ENCODE measurements at regions not wholly inside any gene's neighbourhood (a gene's known extent, or its start where the extent isn't known, plus 50 kb on each side); places are given as distances from the start of the nearest gene placed in this dataset.

GRCh38 chr2:118750959-118751565 is 96.4 kb downstream of the EN1 start:
- no peak for TF ChIP-seq EZH2phosphoT487 (IDR thresholded peaks at IDR 0.05; ENCODE audit: borderline replicate concordance, low read length)
- TF ChIP-seq CTCF (IDR thresholded peaks at IDR 0.05; ENCODE audit: low read depth, low read length, poor library complexity, severe bottlenecking): no peak

GRCh38 chr2:118748245-118748885 is 99.1 kb downstream of the EN1 start:
- Histone ChIP-seq H3F3A (ENCODE audit: control insufficient read depth, insufficient read depth) (no peaks in the 10 kb centered on the region), H3K79me2 (ENCODE audit: control insufficient read depth, low read length) (no peaks in the 10 kb centered on the region), H3K27me3 (ENCODE audit: control insufficient read depth, low read length) (no peaks in the 10 kb centered on the region), H3K4me2 (ENCODE audit: low read length) (no peak overlapping the region), H3K9me3 (ENCODE audit: control insufficient read depth, insufficient read depth, low read length) (peaks cover 9% of the 10 kb centered on the region; the same call in 1 of the 2 replicates), H3K36me3 (ENCODE audit: control insufficient read depth, low read length) (no peaks in the 10 kb centered on the region), H3K27ac (ENCODE audit: low read depth, low read length) (no peak overlapping the region), H3K9me2 (replicated peaks; ENCODE audit: control insufficient read depth, low read length) (no peaks in the 10 kb centered on the region), H3K4me3 (ENCODE audit: low read length) (no peak overlapping the region), H4K20me1 (ENCODE audit: control insufficient read depth, insufficient read depth, low read depth, low read length) (no peaks in the 10 kb centered on the region), H3K4me1 (ENCODE audit: control insufficient read depth, low read length) (no peaks in the 10 kb centered on the region)
- TF ChIP-seq EZH2phosphoT487 (IDR thresholded peaks at IDR 0.05; ENCODE audit: borderline replicate concordance, low read length) (no peak), CTCF (IDR thresholded peaks at IDR 0.05; ENCODE audit: low read depth, low read length, poor library complexity, severe bottlenecking) (no peak)

More at GRCh38 chr2:118750959-118751565, 96.4 kb downstream of the EN1 start:
- Histone ChIP-seq H3K79me2 (ENCODE audit: control insufficient read depth, low read length) (no peaks in the 10 kb centered on the region), H3K4me3 (ENCODE audit: low read length) (no peak overlapping the region), H3K9me3 (ENCODE audit: control insufficient read depth, insufficient read depth, low read length) (no peaks in the 10 kb centered on the region), H3F3A (ENCODE audit: control insufficient read depth, insufficient read depth) (no peaks in the 10 kb centered on the region), H3K27me3 (ENCODE audit: control insufficient read depth, low read length) (no peaks in the 10 kb centered on the region), H4K20me1 (ENCODE audit: control insufficient read depth, insufficient read depth, low read depth, low read length) (no peaks in the 10 kb centered on the region), H3K36me3 (ENCODE audit: control insufficient read depth, low read length) (no peaks in the 10 kb centered on the region), H3K27ac (ENCODE audit: low read depth, low read length) (no peak overlapping the region), H3K4me1 (ENCODE audit: control insufficient read depth, low read length) (no peaks in the 10 kb centered on the region), H3K4me2 (ENCODE audit: low read length) (no peak overlapping the region), H3K9me2 (replicated peaks; ENCODE audit: control insufficient read depth, low read length) (no peaks in the 10 kb centered on the region)

- Histone ChIP-seq H3K27me3 (ENCODE audit: control insufficient read depth, low read length) (no peaks in the 10 kb centered on the region), H3K36me3 (ENCODE audit: control insufficient read depth, low read length) (no peaks in the 10 kb centered on the region), H3K27ac (ENCODE audit: low read depth, low read length) (no peak overlapping the region), H3K4me2 (ENCODE audit: low read length) (no peak overlapping the region), H3K9me2 (replicated peaks; ENCODE audit: control insufficient read depth, low read length) (no peaks in the 10 kb centered on the region), H3K9me3 (ENCODE audit: control insufficient read depth, insufficient read depth, low read length) (peaks cover 11% of the 10 kb centered on the region; the same call in 1 of the 2 replicates), H3K4me3 (ENCODE audit: low read length) (no peak overlapping the region), H3K79me2 (ENCODE audit: control insufficient read depth, low read length) (no peaks in the 10 kb centered on the region), H3F3A (ENCODE audit: control insufficient read depth, insufficient read depth) (no peaks in the 10 kb centered on the region), H4K20me1 (ENCODE audit: control insufficient read depth, insufficient read depth, low read depth, low read length) (no peaks in the 10 kb centered on the region), H3K4me1 (ENCODE audit: control insufficient read depth, low read length) (no peaks in the 10 kb centered on the region)
- TF ChIP-seq CTCF (IDR thresholded peaks at IDR 0.05; ENCODE audit: low read depth, low read length, poor library complexity, severe bottlenecking): no peak
- TF ChIP-seq EZH2phosphoT487 (IDR thresholded peaks at IDR 0.05; ENCODE audit: borderline replicate concordance, low read length): no peak
Measured at GRCh38 chr2:118747637-118748036, 99.8 kb downstream of the EN1 start.

Measured in DOHH2 (cell line).